Right cardiac atrium (tissue), 5 donors: ENCODE measurements at regions not wholly inside any gene's neighbourhood (a gene's known extent, or its start where the extent isn't known, plus 50 kb on each side); places are given as distances from the start of the nearest gene placed in this dataset.

ENCODE experiments used
- ATAC-seq, 2 donors: fragments of 200-7000 bp; cut with Tn5 transposase; one replicate each; pipeline versions ENCODE4 v1.8.0 to v1.9.1; 2020; ENCODE audit warnings: moderate library complexity in 2 of 2, mild to moderate bottlenecking in 1 of 2
- DNase-seq, 3 donors: peaks; one replicate each; pipeline ENCODE4 v3.0.0-alpha.2; 2020
- H3K27ac ChIP-seq: one replicate; pipeline ENCODE4 v1.5.1; 2013; ENCODE audit warnings: mild to moderate bottlenecking, low read length, control low read depth, moderate library complexity
- H3K27me3 ChIP-seq: one replicate; pipeline ENCODE4 v1.6.1; 2013; ENCODE audit not compliant: control insufficient read depth, insufficient read depth
- H3K4me1 ChIP-seq: one replicate; pipeline ENCODE4 v1.6.1; 2013; ENCODE audit warnings: low read length; ENCODE audit not compliant: control insufficient read depth, insufficient read depth
- H3K4me3 ChIP-seq: one replicate; pipeline ENCODE4 v1.5.1; 2013; ENCODE audit warnings: low read length, control low read depth
- H3K9me3 ChIP-seq: one replicate; pipeline ENCODE4 v1.6.1; 2013; ENCODE audit warnings: low read length; ENCODE audit not compliant: control insufficient read depth
- WGBS: extraction: QIAGEN DNeasy Blood & Tissue Kit; methylation state at CpG from one replicate; pipeline ENCODE4 v1.1.7; 2013; 5-methylcytosine and 5-hydroxymethylcytosine counted together
- intact Hi-C, 4 donors: fragments of 100-400 bp; cut with DNase I; formaldehyde crosslinking; loops; one replicate each; pipeline versions ENCODE4 v1.11.0 to v1.14.0; 2022 to 2023
- donor health status: healthy with polysubstance abuse.
- donor health status: DM: no; HTN: yes; CAD: no.
- donor health status: DM: no; HTN: no; CAD: no.
- donor health status: DM: no; HTN: yes; CAD: no; lungs with severe emphysema.
- donor health status: DM: yes; HTN: yes; CAD: no.

DNA sequence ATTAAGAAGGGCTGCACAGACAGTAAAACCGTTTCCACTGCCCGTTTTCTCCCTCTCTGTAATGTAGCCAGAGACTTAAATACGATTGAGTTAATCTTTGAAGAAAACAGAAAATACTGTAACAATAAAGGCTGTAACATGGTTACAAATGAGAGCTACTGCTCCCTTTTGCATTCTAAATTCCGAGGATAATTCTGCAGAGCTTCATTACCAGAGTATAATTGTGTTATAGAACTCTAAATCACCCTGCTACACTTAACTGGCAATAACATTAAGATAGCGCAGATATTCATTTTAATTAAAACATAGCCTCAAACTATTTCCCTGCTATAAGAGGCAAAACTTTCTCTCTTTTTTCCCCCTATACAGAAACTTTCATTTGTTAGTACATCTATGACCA is 283.7 kb upstream of the BRINP1 start:
- no peak for DNase-seq
- Histone ChIP-seq H3K9me3 (peaks cover 2% of the 10 kb centered on the region), H3K27ac (no peak overlapping the region), H3K4me1 (no peaks in the 10 kb centered on the region), H3K4me3 (no peak overlapping the region), H3K27me3 (no peaks in the 10 kb centered on the region)
- WGBS, result 71% methylated on average over 5 of the region's 5 CpGs
- no peak for ATAC-seq
- intact Hi-C loops, result no loop called here

DNA sequence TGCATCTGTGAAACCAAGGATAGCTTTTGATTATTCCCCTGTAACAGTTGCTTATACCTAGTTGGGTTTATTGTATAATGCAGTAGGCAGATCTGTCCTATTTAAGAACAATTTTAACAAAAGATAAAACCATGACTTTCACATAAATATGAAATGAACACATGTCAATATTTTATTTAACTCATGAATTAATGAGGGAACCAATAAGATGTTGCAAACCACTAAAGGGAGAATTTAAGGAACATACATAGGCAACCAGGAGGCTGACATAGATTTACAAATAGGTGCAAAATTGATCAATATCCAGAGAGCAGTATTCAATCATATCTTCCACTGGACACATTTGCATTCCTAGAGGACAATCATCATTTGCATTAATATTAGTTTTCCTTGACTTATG is 280.0 kb upstream of the BRINP1 start:
- ATAC-seq, result no peak
- Histone ChIP-seq H3K27me3 (no peaks in the 10 kb centered on the region), H3K27ac (no peak overlapping the region), H3K4me1 (no peaks in the 10 kb centered on the region), H3K4me3 (no peak overlapping the region), H3K9me3 (peaks cover 2% of the 10 kb centered on the region)
- no peak for DNase-seq
- intact Hi-C loops, result no loop called here

DNA sequence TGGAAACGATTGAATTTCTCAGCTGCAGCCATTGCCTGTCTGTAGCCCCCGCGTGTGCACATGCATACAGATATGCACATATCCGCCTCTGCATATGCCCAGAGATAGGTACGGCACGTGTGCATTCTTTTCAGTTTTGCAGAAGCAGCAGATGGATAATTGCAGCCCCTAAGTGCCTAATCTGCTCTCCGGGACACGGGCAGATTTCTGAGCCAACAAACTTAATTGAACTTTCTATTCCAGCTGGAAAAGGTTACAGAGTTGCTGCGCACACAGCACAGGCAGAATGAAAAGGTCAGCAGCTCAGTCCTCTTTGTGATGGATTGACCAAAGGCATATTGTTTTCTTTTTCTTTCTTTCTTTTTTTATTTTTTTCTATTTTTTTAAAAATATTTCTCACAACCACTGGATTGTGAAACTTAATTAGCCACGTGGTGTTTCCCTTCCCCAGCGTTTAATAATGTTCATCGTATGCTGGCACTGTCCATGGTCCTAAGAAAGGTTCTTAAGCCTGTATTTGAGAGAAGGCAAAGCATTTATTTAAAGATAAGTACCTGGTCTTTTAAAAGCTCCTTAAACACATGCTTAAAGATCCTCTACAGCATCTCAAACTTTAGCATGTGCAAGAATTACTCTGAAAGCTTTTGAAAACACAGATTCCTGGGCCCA is 270.2 kb upstream of the BRINP1 start:
- Histone ChIP-seq H3K9me3 (no peaks in the 10 kb centered on the region), H3K27me3 (no peaks in the 10 kb centered on the region), H3K4me1 (no peaks in the 10 kb centered on the region), H3K4me3 (no peak overlapping the region), H3K27ac (no peak overlapping the region)
- 45% methylated on average over 12 of the region's 12 CpGs for WGBS
- DNase-seq (no peak), ATAC-seq (no peak)
- intact Hi-C loops, result no loop called here

DNA sequence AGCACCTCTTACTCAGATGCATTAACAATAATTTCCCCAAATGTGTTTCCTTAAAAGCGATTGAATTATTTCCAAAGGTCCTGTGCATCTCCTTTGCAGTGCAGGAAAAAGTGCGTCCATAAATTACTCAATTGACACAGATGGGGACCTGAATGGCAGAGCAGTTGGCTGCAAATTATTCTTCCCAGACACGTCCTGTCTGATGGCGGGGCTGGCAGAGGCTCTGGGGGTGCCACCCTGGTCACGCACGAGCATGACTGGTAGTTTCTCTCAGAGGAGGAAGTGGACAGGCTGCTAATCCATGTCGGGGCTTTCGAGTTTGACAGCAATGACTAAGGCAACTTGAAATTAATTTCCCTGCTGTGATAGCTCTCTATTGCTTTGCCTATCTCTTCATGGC is 264.8 kb upstream of the BRINP1 start:
- no peak overlapping the region for H3K4me3 ChIP-seq
- H3K4me1 ChIP-seq, result no peaks in the 10 kb centered on the region
- ATAC-seq (no peak), DNase-seq (no peak)
- no peaks in the 10 kb centered on the region for H3K27me3 ChIP-seq
- WGBS, result 74% methylated on average over 8 of the region's 8 CpGs
- intact Hi-C loops, result no loop called here
- no peaks in the 10 kb centered on the region for H3K9me3 ChIP-seq
- H3K27ac ChIP-seq, result no peak overlapping the region

DNA sequence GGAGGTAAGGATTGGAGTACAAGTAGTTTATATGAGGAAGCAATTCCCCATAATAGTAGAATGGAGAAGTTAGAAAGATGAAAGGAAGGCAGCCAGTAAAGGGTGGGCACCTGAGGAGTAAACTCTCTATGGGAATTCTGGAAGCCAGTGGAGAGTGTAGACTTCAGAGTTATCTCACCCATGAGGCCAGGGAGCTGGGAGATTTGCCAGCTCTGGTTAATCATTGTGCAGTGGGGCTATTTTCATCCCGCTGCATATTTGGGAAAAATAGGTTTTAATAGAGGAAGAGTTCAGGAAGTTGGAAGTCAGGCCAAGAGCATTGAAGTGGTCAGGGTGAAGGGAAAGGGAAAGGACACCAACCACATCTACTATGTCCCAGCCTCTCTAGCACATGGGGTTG is 242.3 kb upstream of the BRINP1 start:
- H3K27ac ChIP-seq, result no peak overlapping the region
- no peaks in the 10 kb centered on the region for H3K4me1 ChIP-seq
- H3K4me3 ChIP-seq, result no peak overlapping the region
- ATAC-seq, result no peak
- H3K9me3 ChIP-seq, result no peaks in the 10 kb centered on the region
- WGBS, result 53% methylated on average over 1 of the region's 1 CpG
- H3K27me3 ChIP-seq, result no peaks in the 10 kb centered on the region
- intact Hi-C loops, result no loop called here
- no peak for DNase-seq

DNA sequence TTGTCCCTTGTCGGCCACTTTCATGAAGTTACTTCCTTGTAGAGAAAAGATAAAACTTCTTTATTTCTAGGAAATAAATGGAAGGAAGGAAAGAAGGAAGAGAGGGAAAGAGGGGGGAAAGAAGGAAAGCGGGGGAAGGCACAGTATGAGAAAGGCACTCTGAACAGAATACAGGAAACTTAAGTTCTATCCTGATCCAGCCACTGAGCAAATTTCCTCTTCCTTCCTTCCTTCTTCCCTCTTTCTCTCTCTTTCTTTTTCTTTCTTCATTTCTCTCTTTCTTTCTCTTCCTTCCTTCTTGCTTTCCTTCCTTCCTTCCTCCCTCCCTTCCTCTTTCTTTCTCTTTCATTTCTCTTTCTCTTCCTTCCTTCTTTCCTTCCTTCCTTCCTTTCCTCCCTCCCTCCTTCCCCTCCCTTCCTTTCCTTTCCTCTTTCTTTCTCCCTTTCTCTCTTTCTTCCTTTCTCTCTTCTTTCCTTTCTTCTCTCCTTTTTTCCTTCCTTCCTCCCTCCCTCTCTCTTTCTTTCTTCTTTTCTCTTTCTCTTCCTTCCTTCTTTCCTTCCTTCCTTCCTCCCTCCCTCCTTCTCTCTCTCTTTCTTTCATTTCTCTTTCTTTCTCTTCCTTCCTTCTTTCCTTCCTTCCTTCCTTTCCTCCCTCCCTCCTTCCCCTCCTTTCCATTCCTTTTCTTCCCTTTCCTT is 240.2 kb upstream of the BRINP1 start:
- H3K27ac ChIP-seq, result no peak overlapping the region
- H3K4me1 ChIP-seq, result no peaks in the 10 kb centered on the region
- DNase-seq, result no peak
- WGBS, result 83% methylated on average over 2 of the region's 2 CpGs
- intact Hi-C loops, result no loop called here
- H3K4me3 ChIP-seq, result no peak overlapping the region
- no peaks in the 10 kb centered on the region for H3K27me3 ChIP-seq
- H3K9me3 ChIP-seq, result no peaks in the 10 kb centered on the region
- no peak for ATAC-seq

DNA sequence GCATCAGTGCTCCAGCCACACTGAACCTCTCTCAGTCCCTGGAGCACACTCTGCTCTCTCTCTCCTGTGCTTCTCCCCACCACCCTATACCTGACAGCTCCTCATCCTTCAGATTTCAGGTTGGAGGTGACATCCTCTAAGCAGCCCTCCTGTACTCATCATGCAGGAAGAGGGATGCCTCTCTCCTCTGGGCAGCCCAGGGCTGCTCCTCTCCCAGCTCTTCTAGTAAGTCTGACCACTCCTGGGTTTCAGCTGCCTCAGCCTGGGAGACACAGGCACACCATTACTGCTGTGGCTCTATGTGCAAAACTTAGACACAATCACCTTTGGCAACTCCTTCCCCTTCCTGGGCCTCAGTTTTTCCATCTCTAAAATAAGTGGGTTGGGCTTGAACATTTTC is 232.4 kb upstream of the BRINP1 start:
- ATAC-seq (no peak), DNase-seq (no peak)
- H3K4me3 ChIP-seq, result no peak overlapping the region
- H3K4me1 ChIP-seq, result no peaks in the 10 kb centered on the region
- H3K9me3 ChIP-seq, result no peaks in the 10 kb centered on the region
- H3K27ac ChIP-seq, result no peak overlapping the region
- intact Hi-C loops, result no loop called here
- no peaks in the 10 kb centered on the region for H3K27me3 ChIP-seq

DNA sequence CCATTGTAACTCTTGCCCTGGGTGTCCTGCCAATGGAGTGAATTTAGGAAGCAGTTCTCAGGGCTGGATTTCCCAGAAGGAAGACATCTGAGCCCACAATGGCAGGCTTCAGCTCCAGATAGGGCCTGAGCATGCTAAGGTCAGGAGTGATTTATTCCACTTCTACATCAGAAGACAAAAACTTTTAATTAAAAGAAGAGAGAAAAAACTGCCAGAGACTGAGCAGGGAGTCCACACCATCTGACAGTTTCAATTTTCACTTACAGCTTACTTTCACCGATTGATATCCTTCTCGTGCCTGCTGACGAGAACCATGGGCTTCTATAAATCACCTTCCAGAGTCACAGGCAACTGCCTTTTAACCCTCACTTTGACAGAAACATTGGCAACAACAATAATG is 228.3 kb upstream of the BRINP1 start:
- WGBS, result 44% methylated on average over 3 of the region's 3 CpGs
- H3K27ac ChIP-seq, result no peak overlapping the region

DNA sequence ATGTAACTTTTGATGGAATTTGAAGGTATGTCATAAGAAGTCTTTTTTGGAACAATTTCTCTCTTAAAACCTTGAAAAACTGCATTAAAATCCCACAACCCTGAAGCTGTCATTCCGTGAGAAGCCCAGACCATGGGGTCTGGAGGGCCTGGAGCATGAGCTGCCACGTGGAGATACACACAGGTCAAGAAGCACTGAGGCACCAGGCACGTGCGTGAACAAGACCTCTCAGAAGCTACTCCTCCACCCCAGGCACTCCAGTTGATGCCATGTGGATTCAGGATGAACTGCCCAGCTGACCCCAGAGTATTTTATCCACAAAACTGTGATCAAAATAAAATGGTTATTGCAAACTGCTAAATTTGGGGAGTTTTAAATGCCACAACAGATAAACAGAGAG is 227.5 kb upstream of the BRINP1 start:
- H3K4me3 ChIP-seq, result no peak overlapping the region
- ATAC-seq (no peak), DNase-seq (no peak)
- 80% methylated on average over 4 of the region's 4 CpGs for WGBS
- no peaks in the 10 kb centered on the region for H3K9me3 ChIP-seq
- no peak overlapping the region for H3K27ac ChIP-seq
- H3K4me1 ChIP-seq, result no peaks in the 10 kb centered on the region
- no peaks in the 10 kb centered on the region for H3K27me3 ChIP-seq
- intact Hi-C loops, result no loop called here

More for the DNA sequence above, 228.3 kb upstream of the BRINP1 start:
- ATAC-seq (no peak), DNase-seq (no peak)
- intact Hi-C loops, result no loop called here
- H3K4me1 ChIP-seq, result no peaks in the 10 kb centered on the region
- no peaks in the 10 kb centered on the region for H3K9me3 ChIP-seq
- no peaks in the 10 kb centered on the region for H3K27me3 ChIP-seq
- no peak overlapping the region for H3K4me3 ChIP-seq

DNA sequence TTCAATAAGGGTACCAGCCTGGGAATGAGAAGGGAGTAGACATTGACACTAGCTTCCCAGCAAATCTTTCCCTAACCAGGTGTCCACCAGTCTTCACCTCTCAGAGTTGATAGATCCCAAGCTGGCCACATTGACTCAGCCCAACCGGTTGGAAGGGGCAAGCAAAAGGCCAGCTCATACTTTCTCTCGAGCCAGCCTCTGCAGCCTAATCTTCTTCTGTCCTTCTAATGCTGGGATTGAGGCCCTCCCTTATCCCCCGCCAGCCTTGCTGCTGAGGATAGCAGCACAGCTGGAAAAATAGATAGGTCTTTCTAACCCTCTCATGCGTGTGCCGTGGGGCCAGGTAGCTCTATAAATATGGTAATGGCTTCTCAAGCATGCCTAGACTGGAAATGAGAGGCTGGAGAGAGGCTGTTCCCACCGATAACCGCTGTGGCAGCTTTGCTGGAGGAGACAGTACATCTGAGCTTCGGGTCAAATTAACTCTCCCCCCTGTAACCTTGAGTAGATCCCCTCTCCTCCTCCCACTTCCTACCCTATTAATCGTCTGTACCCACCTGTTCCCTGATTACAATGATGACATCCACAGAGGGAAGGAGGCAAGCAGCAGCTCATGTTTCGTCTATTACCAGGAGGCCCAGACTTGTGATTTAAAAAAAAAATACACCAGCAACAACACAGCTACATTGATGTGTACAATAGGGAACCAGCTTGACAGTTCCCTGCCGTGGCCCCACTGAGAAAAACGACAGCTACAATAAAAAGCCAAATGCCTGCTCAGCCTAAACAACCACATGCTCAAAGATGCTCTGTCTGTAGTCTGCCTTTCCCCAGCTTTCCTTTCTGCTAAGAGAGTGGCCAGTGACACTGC is 219.9 kb upstream of the BRINP1 start:
- Histone ChIP-seq H3K27me3 (no peaks in the 10 kb centered on the region), H3K4me1 (no peaks in the 10 kb centered on the region), H3K9me3 (no peaks in the 10 kb centered on the region), H3K27ac (no peak overlapping the region), H3K4me3 (no peak overlapping the region)
- ATAC-seq, result no peak
- WGBS, result 61% methylated on average over 12 of the region's 12 CpGs
- intact Hi-C loops, result no loop called here
- DNase-seq, result no peak

DNA sequence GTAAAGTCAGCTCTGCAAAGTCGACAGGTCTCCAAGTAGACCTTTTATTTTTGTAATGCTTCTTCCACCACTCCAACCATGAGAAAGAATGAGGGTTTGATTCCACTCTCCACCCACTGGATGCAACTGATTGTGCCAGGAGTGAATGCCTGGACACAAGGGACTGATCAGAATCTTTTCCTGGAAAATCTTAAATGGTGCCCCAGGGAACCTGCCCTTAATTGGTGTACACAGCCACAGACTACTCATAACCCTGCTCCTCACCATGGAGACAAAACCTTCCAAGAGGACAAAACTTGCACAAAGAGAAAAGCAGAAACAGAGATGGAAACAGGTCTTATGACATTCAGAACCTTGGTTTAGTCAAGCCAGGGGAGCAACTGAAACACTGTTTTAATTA is 208.6 kb upstream of the BRINP1 start:
- Histone ChIP-seq H3K4me1 (peaks cover 2% of the 10 kb centered on the region), H3K9me3 (no peaks in the 10 kb centered on the region), H3K27me3 (no peaks in the 10 kb centered on the region), H3K4me3 (no peak overlapping the region), H3K27ac (no peak overlapping the region)
- WGBS, result 76% methylated on average over 1 of the region's 1 CpG
- DNase-seq (no peak), ATAC-seq (no peak)
- intact Hi-C loops, result no loop called here
